ENCODE measurements at regions not wholly inside any gene's neighbourhood (a gene's known extent, or its start where the extent isn't known, plus 50 kb on each side); places are given as distances from the start of the nearest gene placed in this dataset.

DNA sequence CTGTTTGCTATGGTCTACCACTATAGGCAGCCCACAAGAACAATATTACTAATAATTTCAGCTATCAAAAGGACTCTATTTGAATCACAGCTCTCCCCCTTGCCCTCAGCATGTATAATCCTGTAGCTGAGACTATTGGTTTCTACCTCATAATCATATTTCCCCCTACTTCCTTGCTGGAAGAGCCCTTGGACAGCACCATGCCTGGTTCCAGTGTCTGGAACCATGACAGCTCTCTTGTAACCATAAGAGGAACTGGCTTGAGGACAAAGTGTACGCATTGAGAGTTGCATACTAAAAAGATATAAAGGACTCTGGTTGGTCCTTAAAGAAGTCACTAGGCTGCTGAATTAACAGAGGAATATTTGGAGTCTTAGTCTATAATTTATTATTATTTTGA lies 110.7 kb upstream of the ZRANB2 start:
- no peak for DNase-seq (ENCODE audit: low read depth in 4 of 4, low spot score in 3 of 4)

DNA sequence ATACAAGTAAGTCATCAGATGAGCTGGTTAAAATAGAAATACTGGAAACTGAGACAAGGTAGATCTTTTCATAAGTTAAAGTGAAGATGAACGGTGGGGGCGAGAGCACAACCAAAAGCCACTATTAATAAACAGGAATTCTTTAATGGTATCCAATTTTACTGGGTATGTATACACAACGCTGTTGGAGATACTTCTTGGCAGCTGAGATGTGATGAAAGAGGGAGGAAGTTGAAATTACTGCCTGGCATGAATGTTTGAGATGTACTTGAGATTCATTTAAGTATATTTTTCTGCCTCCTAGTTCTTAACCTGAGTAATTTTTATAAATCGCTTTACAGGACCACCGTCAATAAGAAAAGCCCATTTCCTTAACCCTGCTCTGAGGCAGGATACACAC lies 110.0 kb upstream of the ZRANB2 start:
- no peak for DNase-seq (ENCODE audit: low read depth in 4 of 4, low spot score in 3 of 4)

- no peak for DNase-seq (ENCODE audit: low read depth in 4 of 4, low spot score in 3 of 4)
Observed at GRCh38 chr1:71184410-71184809, 103.6 kb upstream of the ZRANB2 start.

DNA sequence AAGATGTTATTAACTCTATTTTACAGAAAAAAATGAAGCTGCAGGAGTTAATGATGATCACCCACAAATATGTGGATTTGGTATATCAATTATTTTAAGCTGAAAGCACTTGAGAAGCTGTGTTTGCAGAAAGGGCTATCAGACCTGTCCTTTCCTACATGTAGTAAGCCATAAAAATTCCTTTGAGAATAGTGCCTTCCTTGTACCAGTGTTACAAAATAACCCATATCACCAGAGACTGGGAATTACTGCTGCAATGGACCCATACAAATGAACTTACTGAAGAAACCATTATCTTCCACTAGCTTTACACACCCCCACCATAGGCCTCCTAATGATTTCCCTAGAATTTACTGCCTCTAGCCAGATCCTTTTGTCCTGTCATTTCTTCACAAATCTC lies 99.2 kb upstream of the ZRANB2 start:
- DNase-seq (ENCODE audit: low read depth in 4 of 4, low spot score in 3 of 4): no peak

DNA sequence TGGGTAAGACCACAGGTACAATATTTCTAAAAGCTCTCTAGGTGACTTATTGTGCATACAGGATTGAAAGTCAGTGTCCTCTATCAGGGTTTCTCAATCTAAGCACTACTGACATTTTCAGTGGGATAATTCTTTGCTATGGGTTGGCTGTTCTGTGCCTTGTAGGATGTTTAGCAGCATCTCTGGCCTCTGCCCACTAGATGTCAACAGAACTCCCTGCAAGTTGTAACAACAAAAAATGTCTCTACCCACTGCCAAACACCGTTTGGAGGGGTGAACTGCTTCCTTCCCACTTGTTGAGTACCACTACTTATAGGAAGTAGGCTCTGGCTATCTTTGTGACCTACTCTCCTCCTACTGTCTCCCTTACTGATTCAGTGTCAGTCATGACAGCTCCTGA lies 90.1 kb upstream of the ZRANB2 start:
- DNase-seq (ENCODE audit: low read depth in 4 of 4, low spot score in 3 of 4): no peak

GRCh38 chr1:71167505-71167904 lies 86.7 kb upstream of the ZRANB2 start:
- no peak for DNase-seq (ENCODE audit: low read depth in 4 of 4, low spot score in 3 of 4)

- no peak for DNase-seq (ENCODE audit: low read depth in 4 of 4, low spot score in 3 of 4)
Observed at GRCh38 chr1:71166178-71167173, 85.6 kb upstream of the ZRANB2 start.

DNA sequence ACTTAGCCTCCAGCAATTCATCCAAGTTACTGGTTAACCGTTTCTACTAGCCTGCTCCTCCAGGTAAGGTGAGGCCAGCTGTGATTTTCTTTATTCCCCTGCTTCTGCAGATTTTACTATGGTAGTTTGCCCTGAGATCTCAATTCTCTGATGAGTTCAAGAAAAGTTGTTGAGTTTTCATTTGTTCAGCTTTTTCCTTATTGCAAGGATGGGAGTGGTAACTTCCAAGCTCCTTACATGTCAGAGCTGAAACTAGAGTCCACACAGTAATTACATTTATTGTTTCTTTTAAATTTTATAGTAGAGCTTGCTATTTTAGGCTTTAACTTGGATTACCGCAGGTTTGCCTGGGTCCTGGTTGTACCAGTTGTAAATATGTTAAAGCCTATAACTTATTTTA lies 76.9 kb upstream of the ZRANB2 start:
- DNase-seq (ENCODE audit: low read depth in 4 of 4, low spot score in 3 of 4): no peak

GRCh38 chr1:71157151-71157550 lies 76.3 kb upstream of the ZRANB2 start:
- no peak for DNase-seq (ENCODE audit: low read depth in 4 of 4, low spot score in 3 of 4)

DNA sequence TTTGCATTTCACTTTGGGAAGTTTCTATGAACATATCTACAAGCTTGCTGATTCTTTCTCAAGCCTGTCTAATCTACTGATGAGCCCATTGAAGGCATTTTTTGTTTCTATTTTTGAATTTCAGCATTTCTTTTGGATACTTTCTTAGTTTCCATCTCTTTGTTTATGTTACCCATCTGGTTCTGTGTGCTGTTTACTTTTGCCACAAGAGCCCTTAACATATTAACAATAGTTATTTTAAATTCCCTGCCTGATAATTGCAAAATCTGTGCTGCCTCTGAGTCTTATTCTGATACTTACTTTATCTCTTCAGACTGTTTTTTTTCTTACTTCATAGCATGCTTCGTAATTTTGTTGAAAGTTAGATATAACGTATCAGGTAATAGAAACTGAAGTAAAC lies 75.8 kb upstream of the ZRANB2 start:
- DNase-seq (ENCODE audit: low read depth in 4 of 4, low spot score in 3 of 4): no peak

- no peak for DNase-seq (ENCODE audit: low read depth in 4 of 4, low spot score in 3 of 4)
Observed at GRCh38 chr1:71154429-71154828, 73.6 kb upstream of the ZRANB2 start.

DNA sequence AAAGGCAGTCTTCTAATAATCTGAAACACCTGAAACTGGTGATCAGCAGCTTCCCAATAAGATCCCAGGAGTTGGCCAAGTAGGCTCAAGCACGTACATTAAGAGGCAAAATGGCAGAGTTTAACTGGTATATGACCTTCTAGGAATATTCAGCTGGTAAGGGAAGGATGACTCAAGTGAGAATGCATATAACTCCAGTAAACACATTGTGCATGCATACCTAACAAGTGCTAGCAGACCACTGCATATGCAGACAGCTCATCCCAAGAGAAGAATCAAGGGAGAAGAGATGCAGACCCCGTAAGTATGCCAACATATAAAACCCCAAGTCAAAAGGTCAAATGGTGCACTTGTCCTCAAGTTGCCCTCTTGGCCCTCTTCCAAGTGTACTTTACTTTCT lies 73.0 kb upstream of the ZRANB2 start:
- no peak for DNase-seq (ENCODE audit: low read depth in 4 of 4, low spot score in 3 of 4)

DNA sequence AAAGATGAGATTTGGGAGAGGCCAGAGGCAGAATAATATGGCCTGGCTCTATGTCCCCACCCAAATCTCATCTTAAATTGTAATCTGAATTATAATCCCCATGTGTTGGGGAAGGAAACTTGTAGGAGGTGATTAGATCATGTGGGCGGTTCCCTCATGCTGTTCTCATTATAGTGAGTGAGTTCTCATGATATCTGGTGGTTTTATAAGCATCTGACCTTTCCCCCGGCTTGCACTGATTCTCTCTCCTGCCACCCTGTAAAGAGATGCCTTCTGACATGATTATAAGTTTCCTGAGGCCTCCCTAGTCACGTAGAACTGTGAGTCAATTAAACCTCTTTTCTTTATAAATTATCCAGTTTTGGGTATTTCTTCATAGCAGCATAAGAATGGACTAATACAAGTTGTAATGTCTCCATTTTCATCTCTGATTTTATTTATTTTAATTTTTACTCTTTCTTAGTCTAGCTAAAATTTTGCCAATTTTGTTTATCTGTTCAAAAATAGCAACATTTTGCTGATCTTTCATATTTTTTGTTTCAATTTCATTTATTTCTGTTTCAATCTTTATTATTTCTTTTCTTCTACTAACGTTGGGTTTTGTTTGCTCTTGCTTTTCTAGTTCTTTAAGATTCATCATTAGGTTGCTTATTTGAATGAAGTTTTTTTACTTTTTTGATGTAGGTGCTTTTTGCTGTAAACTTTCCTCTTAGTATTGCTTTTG lies 67.0 kb upstream of the ZRANB2 start:
- no peak for DNase-seq (ENCODE audit: low read depth in 4 of 4, low spot score in 3 of 4)

- DNase-seq (ENCODE audit: low read depth in 4 of 4, low spot score in 3 of 4): no peak
Observed at GRCh38 chr1:71135571-71135970, 54.7 kb upstream of the ZRANB2 start.
